HCT116 (cell line): ENCODE measurements at regions not wholly inside any gene's neighbourhood (a gene's known extent, or its start where the extent isn't known, plus 50 kb on each side); places are given as distances from the start of the nearest gene placed in this dataset.

ENCODE experiments used
- ATAC-seq: fragments of 200-7000 bp; cut with Tn5 transposase; 2 replicates; pipeline ENCODE4 v1.9.1; 2020; ENCODE audit warnings: mild to moderate bottlenecking, moderate library complexity
- BruUV-seq: library from RNA; stranded (reverse); fragments of 400-500 nt; replicated peaks from 2 replicates; lab custom pipeline; 2021; lab: Mats Ljungman, UMichigan
- CTCF ChIA-PET: fragments of 300-600 bp; sonication (Branson Sonifier 250); formaldehyde crosslinking; loops from one replicate; lab custom pipeline; 2021; ENCODE audit warnings: antibody characterized with exemption; lab: Charles Lee
- POLR2A ChIA-PET: fragments of 300-600, 350-600 bp; sonication (Branson Sonifier 250); formaldehyde crosslinking; loops from one replicate; lab custom pipeline; 2021; ENCODE audit warnings: antibody characterized with exemption; lab: Charles Lee
- RAD21 ChIA-PET, 2 experiments: fragments of 300-600 bp; sonication (Branson Sonifier 250); formaldehyde crosslinking; loops; one replicate each; lab custom pipeline; 2023; ENCODE audit warnings: low total read pairs in 2 of 2; ENCODE audit not compliant: uncharacterized antibody in 2 of 2, unreplicated experiment in 2 of 2, low non-redundant PET in 1 of 2; lab: Charles Lee
- DNase-seq: peaks from one replicate; pipeline ENCODE4 v3.0.0-alpha.2; 2010; ENCODE audit warnings: low read depth, low spot score
- H2AFZ ChIP-seq: fragments of 200-600 bp; shearing (Covaris generic), sonication (generic); 2 replicates; pipeline ENCODE4 v1.6.1; 2017; ENCODE audit warnings: low read depth, mixed run types, mixed read lengths, antibody characterized with exemption, low read length; ENCODE audit not compliant: poor library complexity, severe bottlenecking
- H3K27ac ChIP-seq: 2 replicates; pipeline ENCODE4 v1.5.1; 2012; ENCODE audit warnings: low read depth, low read length
- H3K27me3 ChIP-seq: fragments of 200-600 bp; sonication (generic); 2 replicates; pipeline ENCODE4 v1.6.1; 2016; ENCODE audit warnings: mixed run types, low read length, mixed read lengths; ENCODE audit not compliant: insufficient read depth
- H3K36me3 ChIP-seq, 2 experiments: fragments of 200-500 bp in 1 of 2; fragments of 200-600 bp in 1 of 2; sonication (Bioruptor generic) in 1 of 2; sonication (generic) in 1 of 2; 2 replicates each; pipeline versions ENCODE4 v1.5.1 to v1.6.1; 2014 to 2016; ENCODE audit warnings: low read length in 2 of 2, inconsistent platforms in 1 of 2, mixed read lengths in 1 of 2, mixed run types in 1 of 2; ENCODE audit not compliant: insufficient read depth in 2 of 2, control insufficient read depth in 1 of 2
- H3K4me1 ChIP-seq, 2 experiments: fragments of 200-600 bp in 1 of 2; sonication (generic) in 1 of 2; 2 replicates each; pipeline versions ENCODE4 v1.5.1 to v1.6.1; 2012 to 2017; ENCODE audit warnings: low read length in 2 of 2, inconsistent platforms in 1 of 2, mild to moderate bottlenecking in 1 of 2, mixed read lengths in 1 of 2, mixed run types in 1 of 2, moderate library complexity in 1 of 2; ENCODE audit not compliant: insufficient read depth in 2 of 2, control insufficient read depth in 1 of 2
- H3K4me2 ChIP-seq: fragments of 200-600 bp; sonication (generic); 2 replicates; pipeline ENCODE4 v1.6.1; 2017; ENCODE audit warnings: mixed run types, low read length, mixed read lengths
- H3K4me3 ChIP-seq, 2 experiments: fragments of 200-600 bp in 1 of 2; sonication (generic) in 1 of 2; replicated peaks in 1 of 2; 2 replicates each; pipeline ENCODE4 v1.5.1; 2011 to 2016; ENCODE audit warnings: low read length in 2 of 2, control low read depth in 1 of 2, low read depth in 1 of 2, mild to moderate bottlenecking in 1 of 2, mixed read lengths in 1 of 2, mixed run types in 1 of 2
- H3K79me2 ChIP-seq: fragments of 200-600 bp; sonication (generic); 2 replicates; pipeline ENCODE4 v1.6.1; 2017; ENCODE audit warnings: mild to moderate bottlenecking, mixed run types, low read length, moderate library complexity, mixed read lengths; ENCODE audit not compliant: insufficient read depth
- H3K9ac ChIP-seq: fragments of 200-600 bp; sonication (generic); 2 replicates; pipeline ENCODE4 v1.6.1; 2016; ENCODE audit warnings: low read length, mixed read lengths
- H3K9me2 ChIP-seq: fragments of 200-600 bp; sonication (generic), shearing (Covaris generic); 2 replicates; pipeline ENCODE4 v1.6.1; 2017; ENCODE audit warnings: mixed run types, mild to moderate bottlenecking, moderate library complexity; ENCODE audit not compliant: insufficient read depth
- H3K9me3 ChIP-seq, 2 experiments: fragments of 200-500 bp in 1 of 2; fragments of 200-600 bp in 1 of 2; sonication (Bioruptor generic) in 1 of 2; sonication (generic) in 1 of 2; 2 replicates each; pipeline ENCODE4 v1.6.1; 2014 to 2017; ENCODE audit warnings: low read length in 2 of 2, mixed read lengths in 2 of 2, inconsistent platforms in 1 of 2, low read depth in 1 of 2, mild to moderate bottlenecking in 1 of 2, mixed run types in 1 of 2, moderate library complexity in 1 of 2; ENCODE audit not compliant: control insufficient read depth in 1 of 2, insufficient read depth in 1 of 2
- H4K20me1 ChIP-seq: fragments of 200-600 bp; sonication (generic), shearing (Covaris generic); 2 replicates; pipeline ENCODE4 v1.6.1; 2017; ENCODE audit warnings: mixed run types, mild to moderate bottlenecking, moderate library complexity; ENCODE audit not compliant: insufficient read depth
- EZH2 ChIP-seq: fragments of 200-600 bp; sonication (generic); IDR thresholded peaks from 2 replicates; pipeline ENCODE4 v1.6.1; 2017; ENCODE audit warnings: antibody characterized with exemption, mixed run types
- EZH2phosphoT487 ChIP-seq: fragments of 200-600 bp; IDR thresholded peaks from 2 replicates; pipeline ENCODE4 v1.6.1; 2018; ENCODE audit warnings: antibody characterized with exemption, borderline replicate concordance
- FOSL1 ChIP-seq: IDR thresholded peaks from 2 replicates; pipeline ENCODE4 v1.6.1; 2012; ENCODE audit warnings: low read depth
- MAX ChIP-seq: IDR thresholded peaks from 2 replicates; pipeline ENCODE4 v1.6.1; 2012
- POLR2A ChIP-seq: IDR thresholded peaks from 2 replicates; pipeline ENCODE4 v1.7.0; 2011; ENCODE audit warnings: borderline replicate concordance; ENCODE audit not compliant: insufficient read depth, insufficient read length; ENCODE audit errors: extremely low read depth
- POLR2AphosphoS5 ChIP-seq: IDR thresholded peaks from 2 replicates; pipeline ENCODE4 v1.6.1; 2011; ENCODE audit warnings: mild to moderate bottlenecking, low read depth, low read length, moderate library complexity
- RAD21 ChIP-seq: IDR thresholded peaks from 2 replicates; pipeline ENCODE4 v1.6.1; 2012; ENCODE audit warnings: low read depth, mild to moderate bottlenecking
- SIN3A ChIP-seq: IDR thresholded peaks from 2 replicates; pipeline ENCODE4 v1.6.1; 2012; ENCODE audit warnings: low read depth
- SP1 ChIP-seq: IDR thresholded peaks from 2 replicates; pipeline ENCODE4 v1.6.1; 2012; ENCODE audit warnings: low read depth
- TCF7L2 ChIP-seq: IDR thresholded peaks from 2 replicates; pipeline ENCODE4 v1.7.0; 2011; ENCODE audit warnings: borderline replicate concordance, inconsistent platforms; ENCODE audit not compliant: insufficient read depth, insufficient read length; ENCODE audit errors: extremely low read depth
- YY1 ChIP-seq: IDR thresholded peaks from 2 replicates; pipeline ENCODE4 v1.6.1; 2011; ENCODE audit warnings: low read length, low read depth, moderate library complexity, mild to moderate bottlenecking; ENCODE audit not compliant: insufficient replicate concordance; ENCODE audit errors: extremely low read depth
- intact Hi-C: fragments of 100-400 bp; cut with micrococcal nuclease; formaldehyde crosslinking; loops from 2 replicates; pipeline ENCODE4 v1.10.0; 2022
- TF ChIP-seq, protein P1 (sequence below): IDR thresholded peaks from 2 replicates; pipeline ENCODE4 v1.6.1; 2012

DNA sequence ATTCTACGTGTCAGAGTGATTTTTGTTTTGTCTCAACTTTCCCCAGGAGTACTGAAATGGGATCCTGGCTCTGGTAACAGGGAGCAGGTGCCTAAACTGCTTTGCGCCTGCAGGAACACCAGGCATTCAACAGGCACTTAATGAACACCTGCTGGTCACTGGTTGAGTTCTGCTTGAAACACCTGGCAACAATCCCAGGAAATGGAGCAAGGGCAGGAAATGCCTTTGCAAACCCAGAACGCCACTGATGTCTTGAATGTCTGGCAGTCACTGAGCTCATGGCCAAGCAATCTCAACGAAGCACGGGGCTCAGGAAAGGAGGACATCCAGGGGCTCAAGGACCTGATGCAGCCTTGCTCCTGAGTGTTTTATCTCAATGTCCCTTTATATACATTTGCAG is 360.0 kb upstream of the RAB6C start (continued):
- TF ChIP-seq, protein P1, sequence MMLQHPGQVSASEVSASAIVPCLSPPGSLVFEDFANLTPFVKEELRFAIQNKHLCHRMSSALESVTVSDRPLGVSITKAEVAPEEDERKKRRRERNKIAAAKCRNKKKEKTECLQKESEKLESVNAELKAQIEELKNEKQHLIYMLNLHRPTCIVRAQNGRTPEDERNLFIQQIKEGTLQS, result no peak
- no peak for TF ChIP-seq TCF7L2
- TF ChIP-seq MAX, result no peak
- no peak for TF ChIP-seq YY1

- no peak overlapping the region for H3K9ac ChIP-seq
- DNase-seq, result no peak
- H3K36me3 ChIP-seq, result no peaks in the 10 kb centered on the region
- POLR2A ChIA-PET, result no interaction called here
- no peaks in the 10 kb centered on the region for H3K9me3 ChIP-seq
- no peak overlapping the region for H3K4me2 ChIP-seq
- BruUV-seq, result no TSS peak
- no peaks in the 10 kb centered on the region for H3K9me2 ChIP-seq
- no peaks in the 10 kb centered on the region for H3K79me2 ChIP-seq
- intact Hi-C loops, result no loop called here
- no peaks in the 10 kb centered on the region for H4K20me1 ChIP-seq
- H3K27me3 ChIP-seq, result peaks cover 65% of the 10 kb centered on the region
- no peaks in the 10 kb centered on the region for H3K4me1 ChIP-seq
- TF ChIP-seq SIN3A (no peak), MAX (no peak), SP1 (no peak), EZH2phosphoT487 (no peak), EZH2 (no peak), RAD21 (no peak), POLR2AphosphoS5 (no peak), FOSL1 (no peak), TCF7L2 (no peak), YY1 (no peak), POLR2A (no peak)
- CTCF ChIA-PET, result no interaction called here
- no peak for ATAC-seq
- RAD21 ChIA-PET, result no interaction called here
- no peak overlapping the region for H3K4me3 ChIP-seq
- H3K27ac ChIP-seq, result no peak overlapping the region
- no peak overlapping the region for H2AFZ ChIP-seq
These were observed 359.1 kb upstream of the RAB6C start for GRCh38 chr2:129620411-129620810.
